OCI-LY1 (cell line): ENCODE measurements at regions not wholly inside any gene's neighbourhood (a gene's known extent, or its start where the extent isn't known, plus 50 kb on each side); places are given as distances from the start of the nearest gene placed in this dataset.

Experiments used
- H2AFZ ChIP-seq: fragments of 200-600 bp; sonication (generic), shearing (Covaris generic); 2 replicates; pipeline ENCODE4 v1.6.0; 2014; ENCODE audit warnings: antibody characterized with exemption, mild to moderate bottlenecking, low read length
- H3F3A ChIP-seq: fragments of 200-600 bp; sonication (generic), shearing (Covaris generic); 2 replicates; pipeline ENCODE4 v1.6.0; 2014; ENCODE audit warnings: mild to moderate bottlenecking, antibody characterized with exemption, low read length, moderate library complexity; ENCODE audit not compliant: insufficient read depth
- H3K27ac ChIP-seq: fragments of 200-600 bp; sonication (generic); 2 replicates; pipeline ENCODE4 v1.5.1; 2014; ENCODE audit warnings: low read length, mixed run types, mild to moderate bottlenecking, low read depth; ENCODE audit not compliant: poor library complexity, severe bottlenecking
- H3K27me3 ChIP-seq: fragments of 200-600 bp; sonication (generic); 2 replicates; pipeline ENCODE4 v1.6.0; 2014; ENCODE audit warnings: antibody characterized with exemption, mild to moderate bottlenecking, low read length, moderate library complexity; ENCODE audit not compliant: insufficient read depth
- H3K36me3 ChIP-seq: fragments of 200-600 bp; sonication (generic); 2 replicates; pipeline ENCODE4 v1.6.1; 2014; ENCODE audit warnings: mild to moderate bottlenecking, antibody characterized with exemption, low read length, moderate library complexity, mixed read lengths; ENCODE audit not compliant: insufficient read depth
- H3K4me1 ChIP-seq: fragments of 200-600 bp; sonication (generic); 2 replicates; pipeline ENCODE4 v1.5.1; 2014; ENCODE audit warnings: mild to moderate bottlenecking, low read length, moderate library complexity; ENCODE audit not compliant: insufficient read depth, severe bottlenecking
- H3K4me2 ChIP-seq: fragments of 200-600 bp; sonication (generic), shearing (Covaris generic); 2 replicates; pipeline ENCODE4 v1.6.1; 2014; ENCODE audit warnings: low read length
- H3K4me3 ChIP-seq: fragments of 200-600 bp; sonication (generic); 2 replicates; pipeline ENCODE4 v1.5.1; 2014; ENCODE audit warnings: low read length, low read depth, mild to moderate bottlenecking, mixed read lengths; ENCODE audit not compliant: poor library complexity, severe bottlenecking
- H3K79me2 ChIP-seq: fragments of 200-600 bp; shearing (Covaris generic); 2 replicates; pipeline ENCODE4 v1.6.1; 2016; ENCODE audit warnings: mixed run types, low read length, mixed read lengths; ENCODE audit not compliant: insufficient read depth
- H3K9ac ChIP-seq: fragments of 200-600 bp; sonication (generic), shearing (Covaris generic); 2 replicates; pipeline ENCODE4 v1.6.1; 2014; ENCODE audit warnings: mild to moderate bottlenecking, low read length, mixed read lengths
- H3K9me2 ChIP-seq: fragments of 200-600 bp; sonication (generic), shearing (Covaris generic); 2 replicates; pipeline ENCODE4 v1.6.1; 2014; ENCODE audit warnings: low read depth, mild to moderate bottlenecking, low read length, mixed read lengths
- H3K9me3 ChIP-seq: fragments of 200-600 bp; shearing (Covaris generic); 2 replicates; pipeline ENCODE4 v1.6.1; 2014; ENCODE audit warnings: low read length, mixed read lengths
- H4K20me1 ChIP-seq: fragments of 200-600 bp; sonication (generic), shearing (Covaris generic); 2 replicates; pipeline ENCODE4 v1.6.0; 2016; ENCODE audit warnings: mild to moderate bottlenecking, low read length; ENCODE audit not compliant: insufficient read depth
- EZH2 ChIP-seq: fragments of 200-600 bp; sonication (generic), shearing (Covaris generic); IDR thresholded peaks from 2 replicates; pipeline ENCODE4 v1.8.0; 2017; ENCODE audit warnings: borderline replicate concordance, mixed run types, mild to moderate bottlenecking, antibody characterized with exemption, low read length, moderate library complexity, mixed read lengths
- TF ChIP-seq, protein P1 (sequence below): fragments of 200-600 bp; sonication (generic), shearing (Covaris generic); IDR thresholded peaks from 2 replicates; pipeline ENCODE4 v1.5.1; 2017; ENCODE audit warnings: mild to moderate bottlenecking, antibody characterized with exemption, low read length, moderate library complexity, mixed read lengths

DNA sequence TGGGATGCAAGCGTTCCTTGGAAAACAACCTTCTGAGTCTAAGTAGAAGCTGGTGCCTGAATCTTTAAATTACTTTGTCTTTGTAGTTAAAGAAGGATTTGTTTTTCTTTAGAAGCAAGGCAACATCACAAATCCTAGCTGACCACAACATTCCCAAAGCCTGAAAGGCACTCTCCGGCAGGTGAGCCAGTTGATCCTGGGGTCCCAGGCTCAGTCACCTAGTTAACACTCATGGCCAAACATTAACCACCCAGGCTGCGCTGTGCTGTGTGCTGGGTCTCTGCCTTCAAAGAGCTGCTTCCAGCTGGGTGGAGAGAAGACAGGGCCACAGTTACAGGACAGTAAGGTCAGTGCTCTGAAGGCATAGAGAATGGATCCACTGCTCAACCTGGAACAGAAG, 120.0 kb upstream of the TRIB2 start:
- Histone ChIP-seq H3K9me2 (no peaks in the 10 kb centered on the region), H3F3A (no peaks in the 10 kb centered on the region), H2AFZ (no peak overlapping the region), H3K27ac (no peak overlapping the region), H3K9me3 (no peaks in the 10 kb centered on the region), H3K4me3 (no peak overlapping the region), H3K79me2 (no peaks in the 10 kb centered on the region), H3K4me1 (no peaks in the 10 kb centered on the region), H3K27me3 (no peaks in the 10 kb centered on the region), H3K9ac (no peak overlapping the region), H3K4me2 (no peak overlapping the region), H3K36me3 (no peaks in the 10 kb centered on the region), H4K20me1 (no peaks in the 10 kb centered on the region)
- no peak for TF ChIP-seq EZH2
- TF ChIP-seq, protein P1, sequence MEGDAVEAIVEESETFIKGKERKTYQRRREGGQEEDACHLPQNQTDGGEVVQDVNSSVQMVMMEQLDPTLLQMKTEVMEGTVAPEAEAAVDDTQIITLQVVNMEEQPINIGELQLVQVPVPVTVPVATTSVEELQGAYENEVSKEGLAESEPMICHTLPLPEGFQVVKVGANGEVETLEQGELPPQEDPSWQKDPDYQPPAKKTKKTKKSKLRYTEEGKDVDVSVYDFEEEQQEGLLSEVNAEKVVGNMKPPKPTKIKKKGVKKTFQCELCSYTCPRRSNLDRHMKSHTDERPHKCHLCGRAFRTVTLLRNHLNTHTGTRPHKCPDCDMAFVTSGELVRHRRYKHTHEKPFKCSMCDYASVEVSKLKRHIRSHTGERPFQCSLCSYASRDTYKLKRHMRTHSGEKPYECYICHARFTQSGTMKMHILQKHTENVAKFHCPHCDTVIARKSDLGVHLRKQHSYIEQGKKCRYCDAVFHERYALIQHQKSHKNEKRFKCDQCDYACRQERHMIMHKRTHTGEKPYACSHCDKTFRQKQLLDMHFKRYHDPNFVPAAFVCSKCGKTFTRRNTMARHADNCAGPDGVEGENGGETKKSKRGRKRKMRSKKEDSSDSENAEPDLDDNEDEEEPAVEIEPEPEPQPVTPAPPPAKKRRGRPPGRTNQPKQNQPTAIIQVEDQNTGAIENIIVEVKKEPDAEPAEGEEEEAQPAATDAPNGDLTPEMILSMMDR, result no peak

DNA sequence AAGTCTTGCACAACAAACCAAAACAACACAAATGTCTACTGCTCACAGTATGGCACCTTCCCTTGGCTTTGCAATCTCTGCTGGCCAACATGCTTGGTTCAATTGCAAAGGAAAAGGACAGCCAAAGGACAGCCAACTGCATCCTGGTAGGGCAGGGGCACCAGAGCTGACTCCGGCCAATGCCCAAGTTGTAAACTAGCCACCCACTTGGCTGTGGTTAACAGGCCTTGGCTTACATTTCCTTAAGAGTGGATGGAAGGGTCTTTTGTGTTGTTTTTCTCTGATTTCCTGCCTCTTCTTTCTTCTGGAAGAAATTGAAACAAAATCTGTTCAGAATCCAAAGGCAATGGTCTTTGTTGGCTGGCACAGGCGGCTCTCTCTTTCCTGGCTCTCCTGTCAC, 119.1 kb upstream of the TRIB2 start:
- Histone ChIP-seq H3K4me1 (no peaks in the 10 kb centered on the region), H3K27ac (no peak overlapping the region), H3K27me3 (no peaks in the 10 kb centered on the region), H3K4me2 (no peak overlapping the region), H3K4me3 (no peak overlapping the region), H2AFZ (no peak overlapping the region), H3K9me3 (no peaks in the 10 kb centered on the region), H4K20me1 (no peaks in the 10 kb centered on the region), H3F3A (no peaks in the 10 kb centered on the region), H3K9me2 (no peaks in the 10 kb centered on the region), H3K9ac (no peak overlapping the region), H3K36me3 (no peaks in the 10 kb centered on the region), H3K79me2 (no peaks in the 10 kb centered on the region)
- TF ChIP-seq, protein P1, result no peak
- TF ChIP-seq EZH2, result no peak

DNA sequence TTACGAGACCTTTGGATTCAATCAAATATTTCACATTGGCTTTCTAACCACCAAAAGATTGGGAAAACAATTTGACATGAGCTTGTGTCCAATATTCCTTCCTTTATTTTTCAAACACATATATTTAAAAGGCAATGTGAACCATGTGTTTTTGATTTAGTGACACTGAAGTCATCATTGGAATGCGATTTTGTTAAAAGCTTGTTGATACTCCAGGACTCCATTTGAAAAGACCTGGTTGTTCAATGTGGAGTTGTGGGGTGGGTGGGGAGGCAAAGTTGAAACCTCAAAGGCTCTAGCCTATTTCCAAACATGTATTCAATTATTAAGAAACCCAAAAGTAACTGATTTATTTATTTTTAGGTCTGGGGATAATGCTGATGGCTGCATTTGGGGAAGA, 114.1 kb upstream of the TRIB2 start:
- H3K27me3 ChIP-seq, result no peaks in the 10 kb centered on the region
- H3K4me1 ChIP-seq, result peaks cover 7% of the 10 kb centered on the region
- no peaks in the 10 kb centered on the region for H3K79me2 ChIP-seq
- H3K36me3 ChIP-seq, result no peaks in the 10 kb centered on the region
- TF ChIP-seq, protein P1, result no peak
- TF ChIP-seq EZH2, result no peak
- no peak overlapping the region for H3K27ac ChIP-seq
- H3K4me2 ChIP-seq, result no peak overlapping the region
- no peak overlapping the region for H3K4me3 ChIP-seq
- no peak overlapping the region for H2AFZ ChIP-seq
- H3K9me3 ChIP-seq, result no peaks in the 10 kb centered on the region
- H3K9ac ChIP-seq, result no peak overlapping the region
- H3K9me2 ChIP-seq, result no peaks in the 10 kb centered on the region
- no peaks in the 10 kb centered on the region for H3F3A ChIP-seq
- H4K20me1 ChIP-seq, result no peaks in the 10 kb centered on the region
